Hematopoietic multipotent progenitor cell treated with erythropoietin and hydrocortisone succinate and interleukin-3 and kit ligand, for 17 days (in vitro differentiated cells): ENCODE measurements at regions not wholly inside any gene's neighbourhood (a gene's known extent, or its start where the extent isn't known, plus 50 kb on each side); places are given as distances from the start of the nearest gene placed in this dataset.
"Not testable (repeated sequence)": the region's sequence is repeated elsewhere in the genome, so short reads cannot be mapped to it uniquely, and the experiment has no call there.

Experiments used
- DNase-seq: peaks from one replicate; pipeline ENCODE4 v3.0.0-alpha.2; 2015; ENCODE audit warnings: low spot score

DNA sequence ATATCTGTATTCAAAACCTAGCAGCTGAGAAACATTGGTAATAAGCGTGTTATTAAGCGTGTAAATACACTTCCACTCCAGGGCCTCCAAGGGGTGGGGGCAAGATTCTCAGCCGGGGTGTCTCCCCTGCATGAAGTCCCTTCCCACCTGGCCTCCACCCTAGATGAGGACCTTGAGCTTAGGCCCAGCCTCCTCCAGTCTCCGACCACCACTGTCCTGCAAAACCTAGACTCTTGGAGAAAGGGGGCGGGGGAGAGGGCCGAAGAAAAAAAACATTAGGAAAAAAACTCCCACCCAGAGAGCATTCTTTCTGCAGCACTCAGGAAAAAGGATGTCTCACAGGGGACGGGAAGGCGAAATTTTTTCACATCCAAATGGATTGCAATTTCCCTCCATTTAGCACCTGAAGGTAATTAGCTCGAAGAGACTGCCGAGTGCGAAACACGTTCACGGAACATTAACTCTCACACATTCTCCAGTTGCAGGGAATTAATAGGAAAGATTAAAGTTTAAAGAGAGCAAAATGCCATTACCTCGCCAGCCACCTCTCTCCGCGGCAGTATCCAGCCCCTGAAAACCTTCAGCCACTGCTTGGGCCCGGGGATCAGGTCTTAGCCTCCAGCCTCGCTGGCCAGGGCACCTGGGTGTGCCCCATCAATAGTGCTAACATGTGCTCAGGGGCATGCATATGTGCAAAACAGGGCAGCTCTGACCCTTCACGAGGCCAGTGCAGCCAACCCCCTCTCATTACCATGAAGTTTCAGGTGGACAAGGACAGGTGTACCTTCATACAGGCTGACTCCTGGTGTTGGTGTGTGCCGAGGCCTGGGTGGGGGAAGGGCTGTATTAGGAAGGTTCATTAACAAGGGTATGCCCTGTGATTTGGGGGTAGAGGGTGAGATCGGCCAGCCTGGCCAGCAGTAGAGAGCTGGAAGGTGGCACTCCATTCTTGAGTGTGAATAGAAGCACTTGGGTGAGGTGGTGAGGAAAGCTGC lies 77.2 kb downstream of the HIF1AN start:
- no peak for DNase-seq

GRCh38 chr10:100613846-100614245 lies 78.1 kb downstream of the HIF1AN start:
- DNase-seq: no peak

- no peak for DNase-seq
These were observed 78.8 kb downstream of the HIF1AN start for GRCh38 chr10:100614429-100615095.

GRCh38 chr10:100615241-100615640 lies 79.5 kb downstream of the HIF1AN start:
- no peak for DNase-seq

GRCh38 chr10:100615908-100616307 lies 80.2 kb downstream of the HIF1AN start:
- DNase-seq: no peak

DNA sequence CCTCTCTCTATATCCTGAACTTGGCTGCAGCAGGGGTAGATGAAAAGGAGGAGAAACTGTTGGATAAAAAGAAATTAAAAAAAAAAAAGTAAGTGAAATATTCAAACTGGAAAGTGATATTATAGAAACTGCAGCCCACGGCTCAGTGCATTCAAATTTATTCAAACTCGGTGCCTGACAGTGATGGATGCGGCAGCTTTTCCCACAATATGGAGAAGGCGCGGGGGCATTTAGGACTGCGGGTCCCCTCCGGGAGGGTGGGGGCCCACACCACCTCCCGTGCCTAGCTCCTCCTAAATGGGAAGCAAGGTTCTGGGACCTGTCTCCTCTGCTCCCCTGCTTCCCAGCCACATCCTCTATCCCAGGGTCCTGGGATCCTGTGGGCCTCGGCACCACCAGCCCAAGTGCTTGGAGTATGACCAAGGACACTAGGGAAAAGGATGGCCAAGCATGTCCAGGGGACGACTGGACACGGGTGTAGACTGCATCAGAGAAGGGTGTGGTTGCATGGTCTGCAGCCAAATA lies 82.4 kb downstream of the HIF1AN start:
- no peak for DNase-seq

- no peak for DNase-seq
These were observed 83.0 kb downstream of the HIF1AN start for GRCh38 chr10:100618632-100619255.

DNA sequence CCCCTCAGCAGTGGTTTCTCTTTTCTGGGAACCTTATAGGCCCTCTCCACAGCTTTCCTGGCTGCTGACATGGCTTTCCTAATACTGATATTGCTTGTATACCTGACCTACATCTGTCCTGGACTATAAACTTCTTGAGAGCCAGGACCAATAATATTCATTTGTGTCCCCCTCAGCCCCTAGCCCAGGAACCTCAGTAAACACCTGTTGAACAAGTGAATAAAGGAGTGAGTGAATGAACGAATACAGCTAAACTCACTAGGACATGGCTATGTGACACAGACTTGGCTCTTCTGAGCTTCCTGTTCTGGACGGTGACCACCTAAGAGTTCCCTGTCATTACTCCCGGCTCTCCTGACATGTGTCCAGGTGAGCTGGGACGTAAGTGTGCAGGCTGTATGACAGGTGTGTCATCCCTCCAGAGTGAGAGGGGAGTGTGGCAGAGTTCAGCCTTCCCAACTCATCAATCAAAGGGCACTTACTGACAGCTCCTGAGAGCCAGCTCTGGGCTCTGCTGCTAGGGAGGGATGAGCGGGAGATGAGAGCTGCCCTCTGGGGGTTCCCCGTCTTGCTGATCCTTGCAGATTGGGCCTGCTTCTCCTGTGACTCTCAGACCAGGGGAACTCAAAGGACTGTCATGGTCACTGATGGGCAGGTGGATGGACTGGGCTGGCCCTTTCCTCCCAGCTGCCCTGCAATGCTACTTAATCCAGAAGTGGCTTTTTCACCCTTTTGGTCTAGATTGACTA lies 84.5 kb downstream of the HIF1AN start:
- DNase-seq: no peak

DNA sequence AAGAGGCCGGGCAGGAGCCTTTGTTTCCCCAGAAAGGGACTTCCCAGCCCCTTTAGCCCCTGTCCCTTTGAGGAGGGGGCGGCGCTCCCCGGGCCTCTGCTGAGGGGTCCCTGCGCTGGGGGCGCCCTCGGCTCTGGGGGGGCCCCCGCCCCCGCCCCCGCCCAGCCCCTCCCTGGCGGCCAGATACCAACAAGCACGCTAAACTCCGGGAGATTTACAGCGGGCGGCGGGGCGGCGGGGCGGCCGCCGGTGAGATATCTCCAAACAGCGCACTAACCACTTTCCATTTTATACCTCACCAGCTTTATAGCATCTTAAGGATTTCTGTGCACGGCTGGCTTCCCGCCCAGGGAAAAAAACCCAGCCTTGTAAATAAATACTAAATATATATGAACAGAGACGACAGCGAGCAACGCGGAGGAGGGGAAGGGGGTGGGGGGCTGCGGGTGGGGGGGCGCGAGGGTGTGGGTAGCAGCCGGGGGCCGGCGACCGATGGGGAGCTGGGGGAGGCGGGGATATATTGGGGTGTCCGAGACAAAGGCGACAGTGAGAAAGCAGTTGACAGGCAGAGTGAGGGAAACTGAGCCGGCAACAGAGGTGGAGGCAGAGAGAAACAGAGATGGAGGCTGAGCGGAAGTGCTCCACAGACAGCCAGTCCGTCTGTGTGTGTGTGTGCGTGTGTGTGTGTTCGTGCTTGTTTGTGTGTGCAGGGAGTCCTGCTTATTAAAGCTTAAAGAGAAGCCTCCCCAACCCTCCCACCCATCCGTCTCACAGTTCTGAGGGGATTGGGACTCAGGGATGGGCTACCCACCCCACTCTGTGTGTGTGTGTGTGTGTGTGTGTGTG lies 85.8 kb downstream of the HIF1AN start:
- no peak for DNase-seq

- DNase-seq: no peak
These were observed 87.2 kb downstream of the HIF1AN start for GRCh38 chr10:100622946-100623345.

DNA sequence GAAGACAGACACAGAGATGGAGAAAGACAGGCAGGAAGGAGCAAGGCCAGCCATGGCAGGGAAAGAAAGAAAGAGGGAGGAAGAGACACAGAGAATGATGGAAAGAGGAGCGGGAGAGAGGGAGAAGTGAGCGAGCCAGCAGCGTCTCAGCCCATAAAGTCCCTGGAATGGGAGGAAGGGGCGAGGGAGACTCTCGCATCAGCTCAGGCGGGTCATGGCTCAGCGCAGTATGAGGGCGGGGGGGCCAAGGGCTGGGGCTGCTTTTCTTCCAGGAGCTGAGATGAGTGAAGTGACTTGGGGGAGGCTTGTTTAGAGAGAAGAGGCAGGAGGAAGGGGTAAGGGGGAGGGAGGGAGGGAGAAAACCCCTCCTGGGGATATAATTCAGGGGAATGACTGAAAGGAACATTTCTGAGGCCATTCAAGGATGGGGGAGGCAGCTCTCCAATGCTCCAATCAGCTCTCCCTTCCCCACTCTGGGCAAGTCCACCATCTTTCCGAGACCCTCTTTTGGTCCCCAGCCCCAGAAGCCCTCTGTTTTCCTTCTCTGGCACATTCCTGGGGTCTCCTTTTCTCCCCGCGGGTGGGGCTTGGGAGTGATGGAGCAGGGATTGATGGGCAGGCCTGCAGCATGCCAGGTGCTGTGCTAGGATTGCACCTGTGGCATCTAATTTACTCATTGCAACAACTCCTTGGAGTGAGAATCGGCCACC lies 87.9 kb downstream of the HIF1AN start:
- DNase-seq: no peak

GRCh38 chr10:100624298-100624697 lies 88.6 kb downstream of the HIF1AN start:
- DNase-seq: no peak

GRCh38 chr10:100625816-100626215 lies 90.1 kb downstream of the HIF1AN start:
- no peak for DNase-seq

GRCh38 chr10:100628061-100628460 lies 92.3 kb downstream of the HIF1AN start:
- DNase-seq: no peak

DNA sequence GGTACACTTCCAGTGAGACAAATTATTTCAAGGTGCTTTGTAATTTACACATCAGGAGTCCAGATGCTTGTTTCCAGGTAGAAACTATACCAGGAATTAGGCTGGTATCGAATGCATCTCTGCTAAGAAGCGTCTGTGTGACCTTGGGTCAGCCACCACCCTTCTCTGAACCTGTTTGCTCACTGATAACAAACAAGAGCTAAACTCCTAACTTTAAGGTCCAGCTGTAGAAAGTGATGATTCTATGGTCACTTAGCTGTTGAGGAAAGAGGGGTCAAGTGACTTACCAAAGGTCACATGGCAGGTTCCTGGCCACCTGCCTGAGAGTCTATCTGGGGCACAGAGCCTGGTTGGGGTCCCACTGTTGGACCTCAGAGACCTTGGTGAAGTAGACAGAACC lies 95.4 kb downstream of the HIF1AN start:
- DNase-seq: no peak

- DNase-seq: no peak
These were observed 96.3 kb downstream of the HIF1AN start for GRCh38 chr10:100632027-100632426.

DNA sequence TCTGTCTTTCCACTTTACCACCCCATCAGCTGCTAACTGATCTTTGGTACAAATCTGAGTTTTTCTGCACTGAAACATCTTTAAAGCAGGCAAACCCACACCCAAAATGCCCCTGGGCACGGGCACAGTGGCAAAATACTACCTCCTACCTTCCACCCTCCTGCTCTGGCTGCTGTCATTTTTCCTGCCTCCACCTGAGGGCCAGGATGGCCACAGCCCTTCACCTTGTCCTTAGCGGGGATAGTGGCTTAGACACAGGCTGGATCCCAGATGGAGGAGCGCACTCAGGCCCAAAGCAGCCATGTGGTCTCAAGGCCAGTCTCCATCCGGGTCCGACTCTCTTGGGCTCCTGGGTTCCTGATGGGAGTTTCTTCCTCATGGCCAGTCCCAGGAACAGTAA lies 98.3 kb downstream of the HIF1AN start:
- no peak for DNase-seq

DNA sequence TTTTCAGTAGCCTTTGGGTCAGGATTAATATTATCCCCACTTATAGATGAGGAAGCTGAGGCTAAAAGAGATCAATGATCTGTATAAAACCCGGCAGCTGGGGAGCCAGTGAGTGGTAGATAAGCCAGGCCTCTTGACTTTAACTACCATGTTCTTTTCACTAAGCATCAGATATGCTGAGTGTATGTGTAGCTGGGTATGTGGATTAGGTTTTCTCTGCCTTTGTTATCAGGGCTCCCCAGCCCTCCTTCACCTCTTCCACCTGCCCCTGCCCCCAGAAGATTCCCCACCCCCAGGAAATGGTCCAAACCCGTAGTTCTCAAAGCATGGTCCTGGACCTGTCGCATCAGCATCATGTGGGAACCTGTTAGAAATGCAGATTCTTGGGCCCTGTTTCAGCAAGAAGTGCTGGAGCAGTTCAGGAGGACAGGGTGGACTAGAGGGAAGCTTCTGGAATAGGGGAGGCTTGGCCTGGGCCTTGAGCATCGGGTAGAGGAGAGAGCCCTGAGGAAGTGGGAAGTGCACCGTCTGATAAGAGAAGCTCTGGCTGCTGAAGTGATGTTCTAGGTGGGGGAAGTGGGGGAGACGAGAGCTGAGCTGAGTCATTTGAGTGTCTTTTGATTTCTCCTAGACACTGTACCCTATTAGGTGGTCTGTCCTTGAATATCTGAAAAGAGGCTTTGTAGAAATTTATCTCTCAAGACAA lies 101.3 kb downstream of the HIF1AN start:
- no peak for DNase-seq

DNA sequence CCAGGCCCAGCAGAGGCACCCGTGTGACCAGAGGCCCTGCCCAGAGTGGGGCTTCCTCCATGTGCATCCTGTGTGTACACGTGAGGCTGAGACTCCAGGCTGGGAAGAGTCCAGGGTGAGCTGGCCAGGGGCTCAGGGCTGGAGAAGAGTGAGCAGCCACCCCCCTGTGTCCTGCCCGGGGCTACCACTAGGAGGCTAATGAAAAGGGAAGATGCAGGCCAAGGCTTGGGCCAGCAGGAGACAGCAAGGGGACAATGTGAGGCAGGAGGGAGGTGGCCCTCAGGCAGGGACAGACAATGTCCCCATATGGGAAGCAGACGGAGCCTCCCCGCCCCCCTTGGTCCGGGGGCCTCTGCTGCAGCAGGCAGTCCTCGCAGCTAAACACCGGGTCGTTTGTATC lies 102.0 kb downstream of the HIF1AN start:
- DNase-seq: no peak

GRCh38 chr10:100638969-100639368 lies 103.2 kb downstream of the HIF1AN start:
- DNase-seq: not testable (repeated sequence)
